ENCODE measurements at regions not wholly inside any gene's neighbourhood (a gene's known extent, or its start where the extent isn't known, plus 50 kb on each side); places are given as distances from the start of the nearest gene placed in this dataset.

GRCh38 chr2:235146871-235147565 is 195.2 kb downstream of the SH3BP4 start:
- ATAC-seq (no peak), DNase-seq (no peak)
- H3K27me3 Mint-ChIP-seq, result peaks cover 59% of the 10 kb centered on the region
- H3K36me3 Mint-ChIP-seq (ENCODE audit: low read depth), result peaks cover 6% of the 10 kb centered on the region
- no peak overlapping the region for H3K4me3 Mint-ChIP-seq
- no peaks in the 10 kb centered on the region for H3K9me3 ChIP-seq (ENCODE audit: control insufficient read depth, low read length, poor library complexity, severe bottlenecking)
- no peak overlapping the region for H3K27ac Mint-ChIP-seq
- H3K4me1 Mint-ChIP-seq, result no peaks in the 10 kb centered on the region

GRCh38 chr2:235148201-235149170 is 196.7 kb downstream of the SH3BP4 start:
- peaks cover 6% of the 10 kb centered on the region for H3K4me1 Mint-ChIP-seq
- no peak overlapping the region for H3K4me3 Mint-ChIP-seq
- peaks cover 7% of the 10 kb centered on the region for H3K36me3 Mint-ChIP-seq (ENCODE audit: low read depth)
- no peak overlapping the region for H3K27ac Mint-ChIP-seq
- H3K9me3 ChIP-seq (ENCODE audit: control insufficient read depth, low read length, poor library complexity, severe bottlenecking), result no peaks in the 10 kb centered on the region
- H3K27me3 Mint-ChIP-seq, result peaks cover 55% of the 10 kb centered on the region
- ATAC-seq, result no peak
- no peak for DNase-seq

- ATAC-seq, result no peak
- peaks cover 7% of the 10 kb centered on the region for H3K36me3 Mint-ChIP-seq (ENCODE audit: low read depth)
- peaks cover 6% of the 10 kb centered on the region for H3K4me1 Mint-ChIP-seq
- DNase-seq, result no peak
- no peaks in the 10 kb centered on the region for H3K9me3 ChIP-seq (ENCODE audit: control insufficient read depth, low read length, poor library complexity, severe bottlenecking)
- H3K4me3 Mint-ChIP-seq, result no peak overlapping the region
- peaks cover 55% of the 10 kb centered on the region for H3K27me3 Mint-ChIP-seq
- no peak overlapping the region for H3K27ac Mint-ChIP-seq
Observed at GRCh38 chr2:235149240-235149659, 197.4 kb downstream of the SH3BP4 start.

- ATAC-seq, result no peak
- Mint-ChIP-seq H3K4me1 (peaks cover 6% of the 10 kb centered on the region), H3K27me3 (peaks cover 55% of the 10 kb centered on the region), H3K36me3 (ENCODE audit: low read depth) (peaks cover 7% of the 10 kb centered on the region), H3K4me3 (no peak overlapping the region), H3K27ac (no peak overlapping the region)
- H3K9me3 ChIP-seq (ENCODE audit: control insufficient read depth, low read length, poor library complexity, severe bottlenecking), result no peaks in the 10 kb centered on the region
- DNase-seq, result no peak
Observed at GRCh38 chr2:235149736-235150135, 197.9 kb downstream of the SH3BP4 start.

- ATAC-seq, result no peak
- H3K9me3 ChIP-seq (ENCODE audit: control insufficient read depth, low read length, poor library complexity, severe bottlenecking), result no peaks in the 10 kb centered on the region
- Mint-ChIP-seq H3K36me3 (ENCODE audit: low read depth) (peaks cover 7% of the 10 kb centered on the region), H3K4me3 (no peak overlapping the region), H3K27me3 (peaks cover 58% of the 10 kb centered on the region), H3K27ac (no peak overlapping the region), H3K4me1 (peaks cover 6% of the 10 kb centered on the region)
- no peak for DNase-seq
Observed at GRCh38 chr2:235151152-235151551, 199.3 kb downstream of the SH3BP4 start.

GRCh38 chr2:235155163-235155562 is 203.3 kb downstream of the SH3BP4 start:
- ATAC-seq, result no peak
- peaks cover 2% of the 10 kb centered on the region for H3K36me3 Mint-ChIP-seq (ENCODE audit: low read depth)
- no peak overlapping the region for H3K27ac Mint-ChIP-seq
- DNase-seq, result no peak
- no peak overlapping the region for H3K4me3 Mint-ChIP-seq
- no peaks in the 10 kb centered on the region for H3K9me3 ChIP-seq (ENCODE audit: control insufficient read depth, low read length, poor library complexity, severe bottlenecking)
- peaks cover 64% of the 10 kb centered on the region for H3K27me3 Mint-ChIP-seq
- peaks cover 6% of the 10 kb centered on the region for H3K4me1 Mint-ChIP-seq

- H3K27me3 Mint-ChIP-seq, result peaks cover 61% of the 10 kb centered on the region
- H3K4me3 Mint-ChIP-seq, result no peak overlapping the region
- no peaks in the 10 kb centered on the region for H3K9me3 ChIP-seq (ENCODE audit: control insufficient read depth, low read length, poor library complexity, severe bottlenecking)
- DNase-seq (no peak), ATAC-seq (no peak)
- H3K36me3 Mint-ChIP-seq (ENCODE audit: low read depth), result peaks cover 2% of the 10 kb centered on the region
- H3K4me1 Mint-ChIP-seq, result peaks cover 6% of the 10 kb centered on the region
- H3K27ac Mint-ChIP-seq, result no peak overlapping the region
Observed at GRCh38 chr2:235156055-235156454, 204.2 kb downstream of the SH3BP4 start.

- H3K27ac Mint-ChIP-seq, result no peak overlapping the region
- peaks cover 3% of the 10 kb centered on the region for H3K4me1 Mint-ChIP-seq
- H3K36me3 Mint-ChIP-seq (ENCODE audit: low read depth), result peaks cover 4% of the 10 kb centered on the region
- ATAC-seq, result no peak
- H3K27me3 Mint-ChIP-seq, result peaks cover 67% of the 10 kb centered on the region
- H3K4me3 Mint-ChIP-seq, result no peak overlapping the region
- no peaks in the 10 kb centered on the region for H3K9me3 ChIP-seq (ENCODE audit: control insufficient read depth, low read length, poor library complexity, severe bottlenecking)
- no peak for DNase-seq
Observed at GRCh38 chr2:235157746-235158482, 206.1 kb downstream of the SH3BP4 start.

- Mint-ChIP-seq H3K27ac (no peak overlapping the region), H3K4me3 (no peak overlapping the region), H3K27me3 (peaks cover 67% of the 10 kb centered on the region), H3K36me3 (ENCODE audit: low read depth) (peaks cover 4% of the 10 kb centered on the region), H3K4me1 (peaks cover 3% of the 10 kb centered on the region)
- no peaks in the 10 kb centered on the region for H3K9me3 ChIP-seq (ENCODE audit: control insufficient read depth, low read length, poor library complexity, severe bottlenecking)
- ATAC-seq (no peak), DNase-seq (no peak)
Observed at GRCh38 chr2:235160281-235160810, 208.5 kb downstream of the SH3BP4 start.

GRCh38 chr2:235161565-235161964 is 209.7 kb downstream of the SH3BP4 start:
- no peak for DNase-seq
- Mint-ChIP-seq H3K27ac (no peak overlapping the region), H3K27me3 (peaks cover 62% of the 10 kb centered on the region), H3K36me3 (ENCODE audit: low read depth) (peaks cover 4% of the 10 kb centered on the region), H3K4me1 (peaks cover 3% of the 10 kb centered on the region), H3K4me3 (peak overlapping the region; percentile 0)
- no peak for ATAC-seq
- H3K9me3 ChIP-seq (ENCODE audit: control insufficient read depth, low read length, poor library complexity, severe bottlenecking), result no peaks in the 10 kb centered on the region

- peaks cover 4% of the 10 kb centered on the region for H3K36me3 Mint-ChIP-seq (ENCODE audit: low read depth)
- no peak for ATAC-seq
Observed at GRCh38 chr2:235162082-235162836, 210.4 kb downstream of the SH3BP4 start.

GRCh38 chr2:235162837-235163197 is 211.0 kb downstream of the SH3BP4 start:
- H3K27me3 Mint-ChIP-seq, result peaks cover 64% of the 10 kb centered on the region
- no peak overlapping the region for H3K27ac Mint-ChIP-seq
- no peak overlapping the region for H3K4me3 Mint-ChIP-seq
- peaks cover 3% of the 10 kb centered on the region for H3K4me1 Mint-ChIP-seq
- no peak for ATAC-seq
- DNase-seq, result no peak
- H3K9me3 ChIP-seq (ENCODE audit: control insufficient read depth, low read length, poor library complexity, severe bottlenecking), result no peaks in the 10 kb centered on the region
- H3K36me3 Mint-ChIP-seq (ENCODE audit: low read depth), result peaks cover 4% of the 10 kb centered on the region

More at GRCh38 chr2:235162082-235162836, 210.4 kb downstream of the SH3BP4 start:
- no peaks in the 10 kb centered on the region for H3K9me3 ChIP-seq (ENCODE audit: control insufficient read depth, low read length, poor library complexity, severe bottlenecking)
- Mint-ChIP-seq H3K27me3 (peaks cover 62% of the 10 kb centered on the region), H3K27ac (no peak overlapping the region), H3K4me3 (no peak overlapping the region), H3K4me1 (peaks cover 3% of the 10 kb centered on the region)
- no peak for DNase-seq
